ENCODE measurements at regions not wholly inside any gene's neighbourhood (a gene's known extent, or its start where the extent isn't known, plus 50 kb on each side); places are given as distances from the start of the nearest gene placed in this dataset.

DNA sequence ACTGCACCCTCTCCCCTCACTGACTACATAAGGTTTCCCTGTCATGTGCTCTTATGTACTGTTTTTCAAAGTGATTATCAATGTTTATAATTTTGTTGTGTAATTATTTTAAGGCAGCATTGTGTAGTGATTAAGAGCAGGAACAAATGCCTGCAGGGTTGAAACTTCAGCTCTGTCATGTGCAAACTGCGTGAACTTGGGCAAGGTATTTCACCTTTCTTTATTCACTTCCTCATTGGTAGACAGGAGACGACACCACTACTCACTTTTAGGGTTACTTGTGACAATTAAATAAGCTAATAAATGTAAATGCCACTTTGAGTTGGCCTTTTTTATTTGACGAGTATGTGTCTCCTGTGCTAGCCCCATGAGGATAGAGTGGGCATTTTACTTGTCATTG is 86.5 kb upstream of the E2F8 start:
- H3K4me3 ChIP-seq (ENCODE audit: low read depth, low read length): no peak overlapping the region

DNA sequence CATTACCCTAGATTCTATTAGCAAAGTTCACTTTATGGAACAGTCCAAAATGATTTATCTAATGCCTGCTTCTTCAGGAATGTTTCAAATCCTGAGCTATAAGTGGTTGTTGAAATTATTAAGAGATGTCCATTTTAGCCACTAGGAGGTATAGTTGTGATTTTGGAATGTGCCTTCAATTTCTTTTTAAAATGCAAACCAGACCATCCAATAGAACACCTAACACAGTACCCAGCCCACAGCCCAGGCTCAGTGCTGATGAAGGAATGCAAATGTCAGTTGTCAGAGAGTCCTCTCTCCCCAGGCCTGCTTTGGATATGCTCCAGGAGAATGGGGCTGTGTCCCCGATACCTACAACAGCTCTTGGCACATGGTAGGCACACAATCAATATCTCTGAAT is 85.8 kb upstream of the E2F8 start:
- TF ChIP-seq, protein P1, sequence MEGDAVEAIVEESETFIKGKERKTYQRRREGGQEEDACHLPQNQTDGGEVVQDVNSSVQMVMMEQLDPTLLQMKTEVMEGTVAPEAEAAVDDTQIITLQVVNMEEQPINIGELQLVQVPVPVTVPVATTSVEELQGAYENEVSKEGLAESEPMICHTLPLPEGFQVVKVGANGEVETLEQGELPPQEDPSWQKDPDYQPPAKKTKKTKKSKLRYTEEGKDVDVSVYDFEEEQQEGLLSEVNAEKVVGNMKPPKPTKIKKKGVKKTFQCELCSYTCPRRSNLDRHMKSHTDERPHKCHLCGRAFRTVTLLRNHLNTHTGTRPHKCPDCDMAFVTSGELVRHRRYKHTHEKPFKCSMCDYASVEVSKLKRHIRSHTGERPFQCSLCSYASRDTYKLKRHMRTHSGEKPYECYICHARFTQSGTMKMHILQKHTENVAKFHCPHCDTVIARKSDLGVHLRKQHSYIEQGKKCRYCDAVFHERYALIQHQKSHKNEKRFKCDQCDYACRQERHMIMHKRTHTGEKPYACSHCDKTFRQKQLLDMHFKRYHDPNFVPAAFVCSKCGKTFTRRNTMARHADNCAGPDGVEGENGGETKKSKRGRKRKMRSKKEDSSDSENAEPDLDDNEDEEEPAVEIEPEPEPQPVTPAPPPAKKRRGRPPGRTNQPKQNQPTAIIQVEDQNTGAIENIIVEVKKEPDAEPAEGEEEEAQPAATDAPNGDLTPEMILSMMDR (IDR thresholded peaks at IDR 0.05; ENCODE audit: borderline replicate concordance, insufficient read depth, low read depth, low read length): no peak
- no peak overlapping the region for H3K4me3 ChIP-seq (ENCODE audit: low read depth, low read length)

More for the DNA sequence above, 86.5 kb upstream of the E2F8 start:
- TF ChIP-seq, protein P1 (IDR thresholded peaks at IDR 0.05; ENCODE audit: borderline replicate concordance, insufficient read depth, low read depth, low read length): no peak

DNA sequence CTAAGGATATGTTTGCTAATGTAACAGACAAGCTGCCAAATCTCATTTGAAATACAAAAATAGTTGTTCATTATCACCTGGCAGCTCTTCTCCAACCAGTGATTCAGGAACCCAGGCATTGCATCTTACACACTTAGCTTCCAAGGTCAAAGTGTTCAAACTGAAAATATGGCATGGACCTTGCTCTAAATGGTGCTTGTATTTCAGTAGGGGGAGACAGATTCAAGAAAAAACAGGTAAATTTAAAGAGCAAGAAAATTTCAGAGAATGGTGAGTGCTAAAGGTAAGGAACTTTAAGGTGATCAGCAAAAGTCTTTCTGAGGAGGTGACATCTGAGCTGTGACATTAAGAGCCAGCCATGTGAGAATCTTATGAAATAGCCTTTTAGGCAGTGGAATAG is 82.8 kb upstream of the E2F8 start:
- TF ChIP-seq, protein P1 (IDR thresholded peaks at IDR 0.05; ENCODE audit: borderline replicate concordance, insufficient read depth, low read depth, low read length): no peak
- H3K4me3 ChIP-seq (ENCODE audit: low read depth, low read length): no peak overlapping the region

DNA sequence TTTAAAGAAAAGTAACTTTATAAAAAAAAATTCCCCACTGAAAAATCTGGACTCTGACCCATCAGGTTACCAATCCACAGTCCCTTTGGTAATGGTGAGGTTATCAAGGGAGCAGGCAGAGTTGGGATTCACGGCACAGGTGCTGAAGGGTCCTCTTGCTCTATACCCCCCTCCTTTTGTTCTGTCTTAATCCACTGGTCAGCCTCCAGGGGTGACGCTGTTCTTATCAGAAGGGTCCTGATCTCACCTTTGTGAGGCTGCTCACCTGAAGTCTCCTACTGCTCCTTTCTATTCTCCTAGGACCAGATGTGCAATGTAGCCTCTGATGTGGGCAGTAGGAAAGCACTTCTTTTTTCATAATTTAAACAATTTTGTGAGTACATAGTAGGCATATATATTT is 80.6 kb upstream of the E2F8 start:
- TF ChIP-seq, protein P1 (IDR thresholded peaks at IDR 0.05; ENCODE audit: borderline replicate concordance, insufficient read depth, low read depth, low read length): no peak
- no peak overlapping the region for H3K4me3 ChIP-seq (ENCODE audit: low read depth, low read length)

DNA sequence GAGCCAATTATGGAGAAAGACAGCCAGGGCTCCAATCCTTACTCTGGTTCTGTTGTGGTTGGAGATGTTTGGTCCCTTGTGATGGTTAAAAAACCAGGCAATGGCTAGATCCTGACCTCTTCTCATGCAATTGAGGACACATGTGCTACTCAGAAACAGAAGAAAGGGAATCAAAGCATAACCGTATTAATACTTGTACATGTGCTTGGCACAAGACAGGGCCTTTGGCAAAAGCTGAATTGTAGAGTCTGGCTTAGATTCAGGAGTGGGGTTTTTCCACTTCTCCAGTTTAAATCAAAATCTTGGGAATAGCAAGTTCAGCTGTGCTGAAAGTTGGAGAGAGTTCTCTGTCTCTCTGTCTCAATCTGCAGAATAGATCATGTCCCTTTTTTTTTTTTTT is 80.1 kb upstream of the E2F8 start:
- TF ChIP-seq, protein P1 (IDR thresholded peaks at IDR 0.05; ENCODE audit: borderline replicate concordance, insufficient read depth, low read depth, low read length): no peak
- no peak overlapping the region for H3K4me3 ChIP-seq (ENCODE audit: low read depth, low read length)

DNA sequence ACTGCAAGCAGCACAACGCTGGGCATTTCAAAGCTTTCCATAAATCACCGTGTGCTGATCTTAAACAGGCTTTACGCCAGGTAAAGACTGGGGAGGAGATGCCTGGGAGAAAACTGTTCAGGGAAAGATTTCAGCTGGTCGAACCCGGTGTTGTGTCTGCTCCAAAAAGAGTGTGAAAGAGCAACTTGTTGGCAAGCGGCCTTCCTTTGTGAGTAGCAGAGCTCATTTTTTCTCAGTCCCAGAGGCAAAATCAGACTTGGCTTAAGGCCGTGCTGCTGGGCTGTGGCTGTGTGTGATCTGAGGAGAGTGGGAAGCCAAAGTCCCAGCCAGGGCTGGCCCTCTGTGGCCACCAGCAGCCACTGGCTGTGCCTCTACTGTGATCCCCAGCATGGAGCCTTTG is 75.7 kb upstream of the E2F8 start:
- no peak overlapping the region for H3K4me3 ChIP-seq (ENCODE audit: low read depth, low read length)
- TF ChIP-seq, protein P1 (IDR thresholded peaks at IDR 0.05; ENCODE audit: borderline replicate concordance, insufficient read depth, low read depth, low read length): no peak

DNA sequence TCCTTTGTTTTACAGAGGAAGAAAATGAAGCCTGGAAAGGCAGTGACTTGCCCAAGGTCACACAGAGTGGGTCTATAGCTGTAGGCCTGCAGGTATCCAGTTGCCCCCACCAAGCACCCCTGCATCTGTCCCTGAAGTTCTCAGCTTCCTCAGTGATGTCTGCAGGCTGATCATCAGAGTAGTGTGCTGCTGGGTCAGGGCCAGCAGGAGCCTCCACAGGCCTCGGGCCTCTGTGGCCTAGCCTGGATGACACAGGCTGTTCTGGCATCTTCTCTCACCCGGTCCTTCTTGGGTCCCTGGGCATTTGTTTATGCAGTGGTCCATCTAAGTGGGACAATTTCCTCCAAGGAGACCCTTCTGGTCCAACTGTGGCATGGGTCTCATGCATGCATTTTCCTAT is 74.8 kb upstream of the E2F8 start:
- no peak overlapping the region for H3K4me3 ChIP-seq (ENCODE audit: low read depth, low read length)
- TF ChIP-seq, protein P1 (IDR thresholded peaks at IDR 0.05; ENCODE audit: borderline replicate concordance, insufficient read depth, low read depth, low read length): no peak
